SK-N-SH (cell line): ENCODE measurements at regions not wholly inside any gene's neighbourhood (a gene's known extent, or its start where the extent isn't known, plus 50 kb on each side); places are given as distances from the start of the nearest gene placed in this dataset.

Source experiments
- CTCF ChIA-PET: fragments of 300-600, 350-600 bp; formaldehyde crosslinking; extraction: SDS; loops from one replicate; lab custom pipeline; 2021; lab: Yijun Ruan, JAX
- POLR2A ChIA-PET: fragments of 350-600 bp; sonication (Branson Sonifier 250); formaldehyde crosslinking; extraction: SDS; loops from one replicate; lab custom pipeline; 2020; ENCODE audit warnings: antibody characterized with exemption, inconsistent platforms; lab: Yijun Ruan, JAX
- DNase-seq: peaks from one replicate; pipeline ENCODE4 v3.0.0; 2012
- H2AFZ ChIP-seq: fragments of 200-600 bp; sonication (generic); 2 replicates; pipeline ENCODE4 v1.8.1; 2016; ENCODE audit warnings: antibody characterized with exemption, mild to moderate bottlenecking, low read depth
- H3F3A ChIP-seq: fragments of 200-600 bp; sonication (generic); replicated peaks from 2 replicates; pipeline ENCODE3; 2016; ENCODE audit warnings: antibody characterized with exemption, mild to moderate bottlenecking; ENCODE audit not compliant: insufficient read depth
- H3K27ac ChIP-seq, 2 experiments: fragments of 200-500 bp in 1 of 2; fragments of 200-600 bp in 1 of 2; sonication (Bioruptor generic) in 1 of 2; sonication (generic), shearing (Covaris generic) in 1 of 2; 2 replicates each; pipeline versions ENCODE4 v1.5.1 to v1.6.1; 2014 to 2016; ENCODE audit warnings: low read depth in 2 of 2, inconsistent platforms in 1 of 2, low read length in 1 of 2, mild to moderate bottlenecking in 1 of 2, mixed read lengths in 1 of 2
- H3K27me3 ChIP-seq: fragments of 200-600 bp; sonication (generic), shearing (Covaris generic); 2 replicates; pipeline ENCODE4 v1.6.1; 2016; ENCODE audit warnings: mixed run types; ENCODE audit not compliant: insufficient read depth
- H3K36me3 ChIP-seq, 2 experiments: fragments of 200-500 bp in 1 of 2; fragments of 200-600 bp in 1 of 2; sonication (Bioruptor generic) in 1 of 2; sonication (generic) in 1 of 2; replicated peaks in 1 of 2; 2 replicates each; pipeline versions ENCODE3 to v1.5.1; 2014 to 2016; ENCODE audit warnings: low read length in 1 of 2, mild to moderate bottlenecking in 1 of 2; ENCODE audit not compliant: insufficient read depth in 2 of 2, control insufficient read depth in 1 of 2
- H3K4me1 ChIP-seq, 2 experiments: fragments of 200-500 bp in 1 of 2; fragments of 200-600 bp in 1 of 2; sonication (Bioruptor generic) in 1 of 2; sonication (generic), shearing (Covaris generic) in 1 of 2; 2 replicates each; pipeline versions ENCODE4 v1.5.1 to v1.6.1; 2014 to 2016; ENCODE audit warnings: low read depth in 1 of 2, low read length in 1 of 2, mixed run types in 1 of 2; ENCODE audit not compliant: insufficient read depth in 2 of 2, control insufficient read depth in 1 of 2
- H3K4me2 ChIP-seq: fragments of 200-600 bp; sonication (generic), shearing (Covaris generic); 2 replicates; pipeline ENCODE4 v1.6.1; 2017; ENCODE audit warnings: mixed run types
- H3K4me3 ChIP-seq, 2 experiments: fragments of 200-500 bp in 1 of 2; fragments of 200-600 bp in 1 of 2; sonication (Bioruptor generic) in 1 of 2; sonication (generic), shearing (Covaris generic) in 1 of 2; 2 replicates each; pipeline versions ENCODE4 v1.5.1 to v1.8.1; 2014 to 2016; ENCODE audit warnings: low read depth in 2 of 2, inconsistent platforms in 1 of 2, low read length in 1 of 2, mild to moderate bottlenecking in 1 of 2, mixed read lengths in 1 of 2, moderate library complexity in 1 of 2
- H3K79me2 ChIP-seq: fragments of 200-600 bp; sonication (generic); 2 replicates; pipeline ENCODE4 v1.8.1; 2017; ENCODE audit warnings: mild to moderate bottlenecking; ENCODE audit not compliant: insufficient read depth
- H3K9ac ChIP-seq: fragments of 200-600 bp; sonication (generic); 2 replicates; pipeline ENCODE4 v1.6.1; 2017; ENCODE audit warnings: mixed run types
- H3K9me2 ChIP-seq: fragments of 200-600 bp; sonication (generic); 2 replicates; pipeline ENCODE4 v1.6.1; 2017; ENCODE audit warnings: mixed run types
- H3K9me3 ChIP-seq: fragments of 200-600 bp; sonication (generic); 2 replicates; pipeline ENCODE4 v1.6.1; 2017; ENCODE audit warnings: mixed run types, mild to moderate bottlenecking, moderate library complexity
- H4K20me1 ChIP-seq: fragments of 200-600 bp; sonication (generic); 2 replicates; pipeline ENCODE4 v1.6.1; 2017; ENCODE audit warnings: mild to moderate bottlenecking, mixed run types; ENCODE audit not compliant: insufficient read depth
- CHD2 ChIP-seq: fragments of 150-350 bp; IDR thresholded peaks from 2 replicates; pipeline ENCODE4 v1.6.1; 2018; ENCODE audit warnings: low read length; ENCODE audit not compliant: partially characterized antibody
- CTCF ChIP-seq: fragments of 200-600 bp; sonication (generic); IDR thresholded peaks from 2 replicates; pipeline ENCODE4 v1.6.1; 2017; ENCODE audit warnings: antibody characterized with exemption, mild to moderate bottlenecking, moderate library complexity
- ELF1 ChIP-seq: IDR thresholded peaks from 2 replicates; pipeline ENCODE4 v1.4.0; 2012
- EP300 ChIP-seq, 2 experiments: IDR thresholded peaks; 2 replicates each; pipeline versions ENCODE4 v1.4.0 to v1.6.1; 2012; ENCODE audit warnings: borderline replicate concordance in 1 of 2, low read depth in 1 of 2, low read length in 1 of 2
- FOSL2 ChIP-seq: IDR thresholded peaks from 2 replicates; pipeline ENCODE4 v1.4.0; 2012; ENCODE audit warnings: low read depth, mild to moderate bottlenecking, moderate library complexity, borderline replicate concordance
- FOXJ3 ChIP-seq: sonication (generic); formaldehyde crosslinking; IDR thresholded peaks from 2 replicates; pipeline ENCODE4 v1.5.1; 2020; ENCODE audit warnings: mild to moderate bottlenecking, missing genetic modification reagents
- FOXM1 ChIP-seq: IDR thresholded peaks from 2 replicates; pipeline ENCODE4 v1.4.0; 2012; ENCODE audit warnings: low read depth, mild to moderate bottlenecking
- GATA2 ChIP-seq: sonication (generic); formaldehyde crosslinking; IDR thresholded peaks from 2 replicates; pipeline ENCODE4 v1.5.0; 2020; ENCODE audit warnings: mild to moderate bottlenecking, missing genetic modification reagents
- IRF3 ChIP-seq: fragments of 150-350 bp; IDR thresholded peaks from 2 replicates; pipeline ENCODE4 v1.6.1; 2016; ENCODE audit warnings: mild to moderate bottlenecking, low read depth, low read length
- JUND ChIP-seq: IDR thresholded peaks from 2 replicates; pipeline ENCODE4 v1.4.0; 2012
- MEF2A ChIP-seq: IDR thresholded peaks from 2 replicates; pipeline ENCODE4 v1.4.0; 2012; ENCODE audit warnings: low read depth, borderline replicate concordance
- NFIC ChIP-seq: IDR thresholded peaks from 2 replicates; pipeline ENCODE4 v1.4.0; 2012; ENCODE audit warnings: borderline replicate concordance
- POLR2AphosphoS5 ChIP-seq: IDR thresholded peaks from 2 replicates; pipeline ENCODE4 v1.6.1; 2012; ENCODE audit warnings: low read depth, low read length
- RAD21 ChIP-seq: IDR thresholded peaks from 2 replicates; pipeline ENCODE4 v1.6.1; 2012; ENCODE audit warnings: mild to moderate bottlenecking, low read length
- RCOR1 ChIP-seq: fragments of 150-350 bp; IDR thresholded peaks from 2 replicates; pipeline ENCODE4 v1.6.1; 2017; ENCODE audit warnings: antibody characterized with exemption, low read length
- RFX5 ChIP-seq: IDR thresholded peaks from 2 replicates; pipeline ENCODE4 v1.6.1; 2012; ENCODE audit warnings: mild to moderate bottlenecking, improper control_type of control experiment, low read length
- SMC3 ChIP-seq: IDR thresholded peaks from 2 replicates; pipeline ENCODE4 v1.6.1; 2012; ENCODE audit warnings: low read depth, low read length, improper control_type of control experiment
- TAF1 ChIP-seq: IDR thresholded peaks from 2 replicates; pipeline ENCODE4 v1.6.1; 2012; ENCODE audit warnings: low read depth, mild to moderate bottlenecking, low read length, moderate library complexity, borderline replicate concordance
- TEAD4 ChIP-seq: IDR thresholded peaks from 2 replicates; pipeline ENCODE4 v1.4.0; 2012; ENCODE audit warnings: mild to moderate bottlenecking, borderline replicate concordance; ENCODE audit not compliant: insufficient read depth
- WGBS: methylation state at CpG from one replicate; pipeline ENCODE4 v1.1.6; 2017; ENCODE audit warnings: low lambda C conversion rate; 5-methylcytosine and 5-hydroxymethylcytosine counted together
- TF ChIP-seq, protein P1 (sequence below): IDR thresholded peaks from 2 replicates; pipeline ENCODE4; 2012
- TF ChIP-seq, protein P2 (sequence below): IDR thresholded peaks from 2 replicates; pipeline ENCODE4 v1.6.1; 2012; ENCODE audit warnings: mild to moderate bottlenecking, low read depth, low read length, moderate library complexity

- TF ChIP-seq TAF1, result no peak
- no peak for TF ChIP-seq ELF1
- TF ChIP-seq RCOR1, result no peak
- no peak for TF ChIP-seq TEAD4
- TF ChIP-seq JUND, result no peak
- TF ChIP-seq FOXJ3 (CRISPR knock-in tag), result no peak
- TF ChIP-seq FOSL2, result no peak
- no peak for TF ChIP-seq CHD2
- TF ChIP-seq NFIC, result no peak
Observed at GRCh38 chr15:47568030-47568429, 149.3 kb upstream of the SEMA6D start (continued).

DNA sequence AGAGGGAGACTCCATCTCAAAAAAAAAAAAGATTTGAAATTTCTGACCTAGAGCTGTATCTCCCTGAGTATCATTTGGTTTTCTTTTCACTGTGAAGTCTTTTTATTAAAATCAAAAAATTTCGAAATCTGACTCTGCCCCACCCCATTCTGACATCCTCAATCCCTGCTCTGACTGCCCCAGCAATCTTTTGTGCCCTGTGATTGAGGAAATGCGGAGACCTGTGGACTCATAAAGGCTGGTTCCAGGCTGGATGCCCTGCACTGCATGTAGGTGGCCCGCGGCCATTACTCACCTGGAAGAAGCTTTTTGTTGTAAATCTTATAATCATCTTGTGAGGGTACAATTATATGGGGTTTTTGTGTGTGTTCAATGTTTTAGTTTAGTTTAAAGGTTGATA lies 147.3 kb upstream of the SEMA6D start:
- no peak for DNase-seq
- Histone ChIP-seq H3K4me3 (no peak overlapping the region), H3K4me1 (peaks cover 0 to 3% of the 10 kb centered on the region in 2 experiments; a peak in 2 of 4 replicates), H2AFZ (no peak overlapping the region), H3F3A (no peaks in the 10 kb centered on the region), H3K36me3 (no peaks in the 10 kb centered on the region), H3K79me2 (no peaks in the 10 kb centered on the region), H3K9me2 (no peaks in the 10 kb centered on the region), H4K20me1 (no peaks in the 10 kb centered on the region), H3K27me3 (no peaks in the 10 kb centered on the region), H3K4me2 (no peak overlapping the region), H3K9ac (no peak overlapping the region), H3K9me3 (no peaks in the 10 kb centered on the region)
- ChIA-PET POLR2A (no interaction called here), CTCF (no interaction called here)
- 56% methylated on average over 4 of the region's 4 CpGs for WGBS
- TF ChIP-seq POLR2AphosphoS5 (no peak), FOXM1 (no peak), RFX5 (no peak), NFIC (no peak), CTCF (no peak), TEAD4 (no peak), GATA2 (CRISPR knock-in tag) (no peak), CHD2 (no peak), MEF2A (no peak), RAD21 (no peak)
- TF ChIP-seq, all 33 proteins: peak for 0
- H3K27ac ChIP-seq, result no peak overlapping the region

GRCh38 chr15:47570451-47570850 lies 146.9 kb upstream of the SEMA6D start:
- Histone ChIP-seq H3K4me1 (peaks cover 0 to 3% of the 10 kb centered on the region in 2 experiments; a peak in 2 of 4 replicates), H4K20me1 (no peaks in the 10 kb centered on the region), H3K9ac (no peak overlapping the region), H3K9me3 (no peaks in the 10 kb centered on the region), H3K79me2 (no peaks in the 10 kb centered on the region), H3K27ac (no peak overlapping the region; a peak in 1 of 4 replicates), H2AFZ (no peak overlapping the region), H3K4me3 (no peak overlapping the region), H3K9me2 (no peaks in the 10 kb centered on the region), H3F3A (no peaks in the 10 kb centered on the region), H3K27me3 (no peaks in the 10 kb centered on the region), H3K36me3 (no peaks in the 10 kb centered on the region), H3K4me2 (no peak overlapping the region)
- DNase-seq, result no peak
- WGBS, result 63% methylated on average over 4 of the region's 4 CpGs
- POLR2A ChIA-PET, result no interaction called here
- CTCF ChIA-PET, result no interaction called here
- TF ChIP-seq, protein P1, sequence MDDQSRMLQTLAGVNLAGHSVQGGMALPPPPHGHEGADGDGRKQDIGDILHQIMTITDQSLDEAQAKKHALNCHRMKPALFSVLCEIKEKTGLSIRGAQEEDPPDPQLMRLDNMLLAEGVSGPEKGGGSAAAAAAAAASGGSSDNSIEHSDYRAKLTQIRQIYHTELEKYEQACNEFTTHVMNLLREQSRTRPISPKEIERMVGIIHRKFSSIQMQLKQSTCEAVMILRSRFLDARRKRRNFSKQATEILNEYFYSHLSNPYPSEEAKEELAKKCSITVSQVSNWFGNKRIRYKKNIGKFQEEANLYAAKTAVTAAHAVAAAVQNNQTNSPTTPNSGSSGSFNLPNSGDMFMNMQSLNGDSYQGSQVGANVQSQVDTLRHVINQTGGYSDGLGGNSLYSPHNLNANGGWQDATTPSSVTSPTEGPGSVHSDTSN, result no peak
- TF ChIP-seq RAD21 (no peak), EP300 (IDR thresholded peaks at IDR 0.05; ENCODE audit: borderline replicate concordance in 1 of 2, low read depth in 1 of 2, low read length in 1 of 2) (no peak), IRF3 (no peak), TEAD4 (no peak), SMC3 (no peak), GATA2 (CRISPR knock-in tag) (no peak)
- TF ChIP-seq, protein P2, sequence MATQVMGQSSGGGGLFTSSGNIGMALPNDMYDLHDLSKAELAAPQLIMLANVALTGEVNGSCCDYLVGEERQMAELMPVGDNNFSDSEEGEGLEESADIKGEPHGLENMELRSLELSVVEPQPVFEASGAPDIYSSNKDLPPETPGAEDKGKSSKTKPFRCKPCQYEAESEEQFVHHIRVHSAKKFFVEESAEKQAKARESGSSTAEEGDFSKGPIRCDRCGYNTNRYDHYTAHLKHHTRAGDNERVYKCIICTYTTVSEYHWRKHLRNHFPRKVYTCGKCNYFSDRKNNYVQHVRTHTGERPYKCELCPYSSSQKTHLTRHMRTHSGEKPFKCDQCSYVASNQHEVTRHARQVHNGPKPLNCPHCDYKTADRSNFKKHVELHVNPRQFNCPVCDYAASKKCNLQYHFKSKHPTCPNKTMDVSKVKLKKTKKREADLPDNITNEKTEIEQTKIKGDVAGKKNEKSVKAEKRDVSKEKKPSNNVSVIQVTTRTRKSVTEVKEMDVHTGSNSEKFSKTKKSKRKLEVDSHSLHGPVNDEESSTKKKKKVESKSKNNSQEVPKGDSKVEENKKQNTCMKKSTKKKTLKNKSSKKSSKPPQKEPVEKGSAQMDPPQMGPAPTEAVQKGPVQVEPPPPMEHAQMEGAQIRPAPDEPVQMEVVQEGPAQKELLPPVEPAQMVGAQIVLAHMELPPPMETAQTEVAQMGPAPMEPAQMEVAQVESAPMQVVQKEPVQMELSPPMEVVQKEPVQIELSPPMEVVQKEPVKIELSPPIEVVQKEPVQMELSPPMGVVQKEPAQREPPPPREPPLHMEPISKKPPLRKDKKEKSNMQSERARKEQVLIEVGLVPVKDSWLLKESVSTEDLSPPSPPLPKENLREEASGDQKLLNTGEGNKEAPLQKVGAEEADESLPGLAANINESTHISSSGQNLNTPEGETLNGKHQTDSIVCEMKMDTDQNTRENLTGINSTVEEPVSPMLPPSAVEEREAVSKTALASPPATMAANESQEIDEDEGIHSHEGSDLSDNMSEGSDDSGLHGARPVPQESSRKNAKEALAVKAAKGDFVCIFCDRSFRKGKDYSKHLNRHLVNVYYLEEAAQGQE, result no peak
